Stomach smooth muscle (tissue), 2 donors: ENCODE measurements at regions not wholly inside any gene's neighbourhood (a gene's known extent, or its start where the extent isn't known, plus 50 kb on each side); places are given as distances from the start of the nearest gene placed in this dataset.

Source experiments
- H3K27ac ChIP-seq: one replicate; pipeline ENCODE4 v1.7.0; 2013; ENCODE audit warnings: mild to moderate bottlenecking, low read length, inconsistent platforms
- H3K27me3 ChIP-seq, 2 donors: one replicate each; pipeline ENCODE4 v1.7.0; 2013; ENCODE audit warnings: low read length in 2 of 2; ENCODE audit not compliant: insufficient read depth in 2 of 2, control insufficient read depth in 1 of 2
- H3K36me3 ChIP-seq, 2 donors: one replicate each; pipeline ENCODE4 v1.7.0; 2013; ENCODE audit warnings: low read length in 2 of 2; ENCODE audit not compliant: control insufficient read depth in 2 of 2, insufficient read depth in 2 of 2
- H3K4me1 ChIP-seq: one replicate; pipeline ENCODE4 v1.7.0; 2013; ENCODE audit warnings: low read length; ENCODE audit not compliant: control insufficient read depth, insufficient read depth
- H3K4me3 ChIP-seq, 2 donors: one replicate each; pipeline ENCODE4 v1.7.0; 2013; ENCODE audit warnings: low read length in 2 of 2
- H3K9ac ChIP-seq, 2 donors: one replicate each; pipeline ENCODE4 v1.7.0; 2013; ENCODE audit warnings: low read length in 2 of 2, mild to moderate bottlenecking in 1 of 2
- H3K9me3 ChIP-seq, 2 donors: one replicate each; pipeline ENCODE4 v1.7.0; 2013; ENCODE audit warnings: low read length in 2 of 2; ENCODE audit not compliant: control insufficient read depth in 2 of 2
- donor health status: healthy.
- donor health status: Pancreatic carcinoma.

GRCh38 chr3:31075471-31075870 lies 181.0 kb upstream of the GADL1 start:
- Histone ChIP-seq H3K9ac (no peak overlapping the region), H3K9me3 (no peaks in the 10 kb centered on the region), H3K27ac (no peak overlapping the region), H3K36me3 (no peaks in the 10 kb centered on the region), H3K27me3 (no peaks in the 10 kb centered on the region), H3K4me1 (no peaks in the 10 kb centered on the region), H3K4me3 (no peak overlapping the region)

GRCh38 chr3:31075876-31076275 lies 181.4 kb upstream of the GADL1 start:
- Histone ChIP-seq H3K36me3 (no peaks in the 10 kb centered on the region), H3K9me3 (no peaks in the 10 kb centered on the region), H3K27me3 (no peaks in the 10 kb centered on the region), H3K9ac (no peak overlapping the region), H3K4me1 (no peaks in the 10 kb centered on the region), H3K4me3 (no peak overlapping the region), H3K27ac (no peak overlapping the region)

- H3K4me3 ChIP-seq, result no peak overlapping the region
- no peak overlapping the region for H3K9ac ChIP-seq
Observed at GRCh38 chr3:31077021-31077601, 182.7 kb upstream of the GADL1 start.

GRCh38 chr3:31077826-31078225 lies 183.4 kb upstream of the GADL1 start:
- no peak overlapping the region for H3K4me3 ChIP-seq
- no peaks in the 10 kb centered on the region for H3K27me3 ChIP-seq
- H3K9me3 ChIP-seq, result no peaks in the 10 kb centered on the region
- H3K27ac ChIP-seq, result no peak overlapping the region
- no peaks in the 10 kb centered on the region for H3K36me3 ChIP-seq
- H3K9ac ChIP-seq, result no peak overlapping the region
- no peaks in the 10 kb centered on the region for H3K4me1 ChIP-seq

More at GRCh38 chr3:31077021-31077601, 182.7 kb upstream of the GADL1 start:
- Histone ChIP-seq H3K27ac (no peak overlapping the region), H3K9me3 (no peaks in the 10 kb centered on the region), H3K4me1 (no peaks in the 10 kb centered on the region), H3K27me3 (no peaks in the 10 kb centered on the region), H3K36me3 (no peaks in the 10 kb centered on the region)

GRCh38 chr3:31079689-31080088 lies 185.2 kb upstream of the GADL1 start:
- H3K4me1 ChIP-seq, result no peaks in the 10 kb centered on the region
- no peak overlapping the region for H3K9ac ChIP-seq
- H3K4me3 ChIP-seq, result no peak overlapping the region
- no peak overlapping the region for H3K27ac ChIP-seq
- H3K27me3 ChIP-seq, result no peaks in the 10 kb centered on the region
- no peaks in the 10 kb centered on the region for H3K9me3 ChIP-seq
- no peaks in the 10 kb centered on the region for H3K36me3 ChIP-seq

- H3K27me3 ChIP-seq, result no peaks in the 10 kb centered on the region
Observed at GRCh38 chr3:31081018-31081662, 186.7 kb upstream of the GADL1 start.

GRCh38 chr3:31086148-31086547 lies 191.7 kb upstream of the GADL1 start:
- H3K27ac ChIP-seq, result no peak overlapping the region
- no peak overlapping the region for H3K9ac ChIP-seq
- H3K9me3 ChIP-seq, result no peaks in the 10 kb centered on the region
- H3K4me3 ChIP-seq, result no peak overlapping the region
- no peaks in the 10 kb centered on the region for H3K27me3 ChIP-seq
- no peaks in the 10 kb centered on the region for H3K36me3 ChIP-seq
- no peaks in the 10 kb centered on the region for H3K4me1 ChIP-seq

More at GRCh38 chr3:31081018-31081662, 186.7 kb upstream of the GADL1 start:
- Histone ChIP-seq H3K4me1 (no peaks in the 10 kb centered on the region), H3K9ac (no peak overlapping the region), H3K27ac (no peak overlapping the region), H3K9me3 (no peaks in the 10 kb centered on the region), H3K36me3 (no peaks in the 10 kb centered on the region), H3K4me3 (no peak overlapping the region)

- no peak overlapping the region for H3K27ac ChIP-seq
- H3K4me3 ChIP-seq, result no peak overlapping the region
- H3K36me3 ChIP-seq, result no peaks in the 10 kb centered on the region
- H3K4me1 ChIP-seq, result no peaks in the 10 kb centered on the region
- no peaks in the 10 kb centered on the region for H3K27me3 ChIP-seq
- H3K9me3 ChIP-seq, result no peaks in the 10 kb centered on the region
- no peak overlapping the region for H3K9ac ChIP-seq
Observed at GRCh38 chr3:31086698-31087097, 192.2 kb upstream of the GADL1 start.

GRCh38 chr3:31091748-31092147 lies 197.3 kb upstream of the GADL1 start:
- H3K27ac ChIP-seq, result no peak overlapping the region
- H3K9ac ChIP-seq, result no peak overlapping the region
- H3K4me3 ChIP-seq, result no peak overlapping the region
- no peaks in the 10 kb centered on the region for H3K36me3 ChIP-seq
- no peaks in the 10 kb centered on the region for H3K27me3 ChIP-seq
- H3K4me1 ChIP-seq, result no peaks in the 10 kb centered on the region
- H3K9me3 ChIP-seq, result no peaks in the 10 kb centered on the region

GRCh38 chr3:31092748-31093589 lies 198.5 kb upstream of the GADL1 start:
- Histone ChIP-seq H3K9me3 (no peaks in the 10 kb centered on the region), H3K4me3 (no peak overlapping the region), H3K9ac (no peak overlapping the region), H3K27me3 (no peaks in the 10 kb centered on the region), H3K36me3 (no peaks in the 10 kb centered on the region), H3K27ac (no peak overlapping the region), H3K4me1 (no peaks in the 10 kb centered on the region)

- Histone ChIP-seq H3K27me3 (no peaks in the 10 kb centered on the region), H3K36me3 (no peaks in the 10 kb centered on the region), H3K9ac (no peak overlapping the region), H3K9me3 (no peaks in the 10 kb centered on the region), H3K27ac (no peak overlapping the region), H3K4me1 (no peaks in the 10 kb centered on the region), H3K4me3 (no peak overlapping the region)
Observed at GRCh38 chr3:31093606-31094005, 199.1 kb upstream of the GADL1 start.
